GM18520 (cell line): ENCODE measurements at regions not wholly inside any gene's neighbourhood (a gene's known extent, or its start where the extent isn't known, plus 50 kb on each side); places are given as distances from the start of the nearest gene placed in this dataset.
"Not testable (repeated sequence)": the region's sequence is repeated elsewhere in the genome, so short reads cannot be mapped to it uniquely, and the experiment has no call there.

Experiments used
- ATAC-seq: cut with Tn5 transposase; IDR thresholded peaks from one replicate; pipeline ENCODE4 v1.9.1; 2021; ENCODE audit not compliant: unreplicated experiment

DNA sequence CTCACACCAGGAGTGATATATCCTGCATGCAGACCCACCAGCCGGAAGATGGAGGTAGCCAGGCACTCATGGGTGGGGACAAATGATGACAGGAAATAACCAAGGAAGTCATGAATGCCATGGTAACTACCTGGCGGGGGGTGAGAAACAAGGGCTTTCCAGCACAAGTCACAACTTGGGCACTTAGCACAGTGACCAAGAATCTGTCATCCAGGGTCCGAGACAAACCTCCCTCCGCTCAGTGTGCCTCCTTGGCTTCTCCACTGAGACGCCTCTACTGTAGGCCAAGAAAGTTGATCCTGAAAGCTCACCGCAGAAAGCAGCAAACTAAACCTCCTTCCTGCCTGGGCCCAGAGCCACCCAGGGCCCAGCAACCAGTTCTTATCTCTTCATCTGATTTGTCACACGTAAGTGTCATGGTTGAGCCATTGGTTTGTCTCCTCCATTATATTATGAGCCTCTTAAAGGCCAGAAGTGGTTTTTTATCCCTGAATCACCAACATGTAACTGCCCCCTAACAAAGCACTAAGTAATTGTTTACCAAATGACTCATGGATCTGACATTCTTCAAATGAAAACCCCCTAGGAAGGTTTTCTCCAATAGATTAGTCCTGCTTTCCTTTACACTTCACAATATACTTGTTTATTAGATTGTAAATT, 84.3 kb upstream of the TAB2 start:
- no peak for ATAC-seq

DNA sequence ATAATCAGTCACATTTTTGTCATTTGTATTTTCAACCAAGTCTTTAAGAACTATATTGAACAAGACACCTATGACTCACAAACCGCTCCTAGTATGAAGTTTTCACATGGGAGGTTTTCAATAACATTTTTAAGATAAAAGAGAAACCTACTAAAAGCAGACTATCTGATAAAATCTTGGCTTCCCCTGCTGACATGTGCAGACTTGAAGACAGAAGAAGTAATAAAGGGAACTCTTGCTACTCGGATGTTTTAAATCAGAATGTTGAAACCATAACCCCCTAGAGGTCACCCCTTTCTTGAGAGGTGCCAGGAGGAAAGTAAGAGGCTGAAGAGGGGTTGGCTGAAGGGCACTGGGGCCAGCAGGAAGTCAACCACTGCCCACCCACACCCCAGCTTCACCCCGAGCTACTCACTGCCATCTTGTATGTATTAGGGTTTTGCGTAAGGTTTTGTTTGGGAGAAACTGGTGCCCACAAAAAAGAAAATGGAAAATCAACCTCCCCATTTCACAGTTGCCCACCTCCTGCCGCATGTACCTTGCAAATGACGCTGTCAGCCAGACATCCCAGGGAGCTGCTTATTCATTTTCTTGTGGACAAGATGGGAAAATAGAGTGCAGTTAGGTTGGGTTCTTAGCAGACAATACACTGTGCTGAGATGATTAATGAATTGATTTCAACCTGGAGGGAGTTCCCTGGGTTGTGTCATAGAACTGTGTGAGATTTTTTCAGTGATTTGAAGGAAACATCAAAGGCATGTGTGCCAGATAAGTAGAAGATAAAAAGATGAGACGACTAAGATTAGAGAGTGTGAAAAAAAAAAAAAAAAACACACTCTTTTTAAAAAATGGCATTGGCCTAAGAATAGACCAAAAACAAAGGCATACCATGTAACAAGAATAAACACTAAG, 83.2 kb upstream of the TAB2 start:
- ATAC-seq: no peak

DNA sequence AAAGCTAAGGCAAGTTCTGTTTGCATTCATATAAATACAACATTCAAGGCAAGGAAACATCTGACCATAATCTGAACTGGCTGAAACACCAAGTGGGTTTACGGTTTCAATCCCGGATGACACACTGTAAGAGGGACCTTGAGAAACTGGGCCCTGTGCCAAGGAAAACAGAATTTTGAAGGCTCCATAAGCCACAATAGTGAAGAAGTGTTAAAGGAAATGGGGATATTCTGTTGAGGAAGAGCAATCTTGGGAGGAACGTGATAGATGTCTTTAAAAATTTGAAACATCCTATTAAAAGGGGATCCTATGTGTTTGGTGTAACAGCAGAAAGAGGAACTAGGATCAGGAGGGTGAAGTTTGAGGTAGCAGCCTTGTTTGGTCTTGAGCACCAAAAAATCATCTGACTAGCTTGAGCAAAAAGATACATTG, 82.4 kb upstream of the TAB2 start:
- peak; percentile 64 for ATAC-seq

GRCh38 chr6:149236589-149236988, 80.9 kb upstream of the TAB2 start:
- ATAC-seq: no peak

DNA sequence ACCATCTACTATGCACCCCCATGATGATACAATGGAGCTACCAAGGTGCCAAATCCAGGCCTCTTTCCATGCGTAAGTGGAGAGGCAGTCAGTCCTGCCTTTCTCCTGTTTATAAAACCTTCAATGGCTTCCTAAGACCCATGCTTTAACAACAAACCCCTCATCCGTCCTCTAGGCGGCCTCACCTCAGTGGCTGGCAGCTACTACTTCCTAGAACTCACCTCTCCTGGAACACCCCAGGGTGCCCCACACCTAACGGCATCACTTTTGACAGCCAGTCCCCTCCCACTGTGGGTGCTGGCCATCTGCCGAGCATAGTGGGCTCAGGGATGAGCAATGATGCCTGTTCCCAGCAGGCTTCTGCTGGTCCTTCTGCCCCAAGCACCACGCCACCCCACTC, 80.0 kb upstream of the TAB2 start:
- ATAC-seq: no peak

DNA sequence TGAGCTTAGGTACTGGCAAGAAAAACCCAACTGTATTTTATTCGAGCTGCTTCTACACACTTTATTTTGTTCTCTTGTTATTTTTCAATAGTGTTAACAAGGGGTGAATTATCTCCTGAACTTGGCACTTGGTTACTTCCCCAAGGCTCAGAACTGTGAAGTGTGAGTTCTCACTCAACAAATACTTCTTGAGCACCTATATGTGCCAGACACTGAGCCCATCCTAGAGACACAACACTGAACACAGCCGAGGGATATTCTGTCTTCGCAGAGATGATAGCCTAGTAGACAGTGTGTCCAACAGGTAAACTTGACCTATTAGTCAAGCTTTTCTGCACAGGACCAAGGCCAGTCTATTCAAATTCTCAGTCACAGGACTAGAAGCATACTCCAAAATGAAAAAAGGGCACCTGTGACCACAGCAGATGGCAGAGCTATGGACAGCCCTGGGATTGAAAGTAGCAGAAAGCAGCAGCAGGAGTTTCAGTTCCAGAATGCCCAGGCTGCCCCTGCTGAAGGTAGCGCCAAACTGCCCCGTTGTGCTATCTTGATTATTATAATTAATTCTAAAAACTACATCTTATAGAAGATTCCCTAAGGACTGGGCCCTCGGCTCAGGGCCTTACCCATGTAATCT, 77.8 kb upstream of the TAB2 start:
- ATAC-seq: no peak

GRCh38 chr6:149242883-149243282, 74.6 kb upstream of the TAB2 start:
- no peak for ATAC-seq

DNA sequence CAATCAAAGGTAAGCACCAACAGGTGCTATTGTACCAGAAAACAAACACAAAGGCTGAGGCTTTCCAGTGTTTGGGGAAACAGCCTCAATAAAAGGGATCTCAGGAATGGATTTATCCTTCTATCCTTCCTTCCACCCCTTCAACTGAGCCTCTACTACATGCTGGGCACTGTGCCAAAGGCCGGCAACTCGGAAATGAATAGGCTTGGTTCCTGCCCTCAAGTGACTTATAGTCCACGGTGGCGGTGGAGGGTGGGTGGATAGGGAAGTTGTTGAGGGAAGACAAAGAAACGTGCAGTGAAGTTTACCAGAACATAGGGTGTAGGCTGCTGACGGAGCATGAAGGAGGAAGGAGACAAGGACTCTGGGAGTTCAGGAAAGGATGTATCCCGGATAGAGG, 73.4 kb upstream of the TAB2 start:
- no peak for ATAC-seq

DNA sequence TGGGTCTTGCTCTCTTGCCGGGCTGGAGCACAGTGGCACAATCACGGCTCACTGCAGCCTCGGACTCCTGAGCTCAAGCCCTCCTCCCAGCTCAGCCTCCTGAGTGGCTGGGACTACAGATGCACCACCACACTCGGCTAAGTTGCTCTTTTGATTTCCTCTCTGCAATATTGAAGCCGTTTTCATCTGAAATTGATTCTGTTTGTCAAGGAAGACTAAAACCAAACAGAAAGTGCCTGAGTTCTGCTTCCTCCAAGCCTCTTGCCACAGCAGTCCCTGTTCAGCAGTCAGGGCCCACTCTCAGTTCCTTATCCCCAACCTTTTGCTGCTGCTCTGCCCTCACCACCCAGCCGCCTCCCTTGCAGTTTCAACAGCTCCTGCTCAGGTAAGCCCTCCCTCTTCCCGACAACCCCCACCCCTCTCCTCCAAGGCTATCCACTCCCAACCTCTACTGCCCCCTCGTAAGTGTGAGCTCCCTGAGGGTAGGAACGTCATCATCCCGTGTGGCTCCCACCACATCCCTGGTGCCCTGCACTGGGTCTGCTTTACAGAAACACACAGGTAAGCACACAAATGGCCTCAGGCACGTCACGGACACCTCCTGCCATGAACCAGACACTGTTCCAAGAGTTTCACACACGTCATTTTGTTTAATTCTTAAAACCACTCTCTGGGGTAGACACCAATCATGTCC, 70.7 kb upstream of the TAB2 start:
- ATAC-seq: peak; percentile 67

GRCh38 chr6:149247385-149247763, 70.1 kb upstream of the TAB2 start:
- ATAC-seq: no peak

DNA sequence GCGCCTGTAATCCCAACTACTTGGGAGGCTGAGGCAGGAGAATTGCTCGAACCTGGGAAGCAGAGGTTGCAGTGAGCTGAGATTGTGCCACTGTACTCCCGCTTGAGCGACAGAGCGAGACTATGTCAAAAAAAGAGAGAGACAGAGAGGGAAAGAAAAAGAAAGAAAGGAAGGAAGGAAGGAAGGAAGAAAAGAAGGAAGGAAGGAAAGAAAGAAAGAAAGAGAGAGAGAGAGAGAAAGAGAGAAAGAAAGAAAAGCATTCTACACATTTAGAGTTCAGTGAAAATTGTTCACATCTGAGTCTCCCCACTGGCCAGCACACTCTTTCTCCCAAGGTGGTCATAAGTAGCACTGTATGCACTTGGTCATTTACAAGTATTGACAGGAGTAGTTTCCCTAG, 69.2 kb upstream of the TAB2 start:
- ATAC-seq: not testable (repeated sequence)

GRCh38 chr6:149248693-149249369, 68.7 kb upstream of the TAB2 start:
- ATAC-seq: no peak

DNA sequence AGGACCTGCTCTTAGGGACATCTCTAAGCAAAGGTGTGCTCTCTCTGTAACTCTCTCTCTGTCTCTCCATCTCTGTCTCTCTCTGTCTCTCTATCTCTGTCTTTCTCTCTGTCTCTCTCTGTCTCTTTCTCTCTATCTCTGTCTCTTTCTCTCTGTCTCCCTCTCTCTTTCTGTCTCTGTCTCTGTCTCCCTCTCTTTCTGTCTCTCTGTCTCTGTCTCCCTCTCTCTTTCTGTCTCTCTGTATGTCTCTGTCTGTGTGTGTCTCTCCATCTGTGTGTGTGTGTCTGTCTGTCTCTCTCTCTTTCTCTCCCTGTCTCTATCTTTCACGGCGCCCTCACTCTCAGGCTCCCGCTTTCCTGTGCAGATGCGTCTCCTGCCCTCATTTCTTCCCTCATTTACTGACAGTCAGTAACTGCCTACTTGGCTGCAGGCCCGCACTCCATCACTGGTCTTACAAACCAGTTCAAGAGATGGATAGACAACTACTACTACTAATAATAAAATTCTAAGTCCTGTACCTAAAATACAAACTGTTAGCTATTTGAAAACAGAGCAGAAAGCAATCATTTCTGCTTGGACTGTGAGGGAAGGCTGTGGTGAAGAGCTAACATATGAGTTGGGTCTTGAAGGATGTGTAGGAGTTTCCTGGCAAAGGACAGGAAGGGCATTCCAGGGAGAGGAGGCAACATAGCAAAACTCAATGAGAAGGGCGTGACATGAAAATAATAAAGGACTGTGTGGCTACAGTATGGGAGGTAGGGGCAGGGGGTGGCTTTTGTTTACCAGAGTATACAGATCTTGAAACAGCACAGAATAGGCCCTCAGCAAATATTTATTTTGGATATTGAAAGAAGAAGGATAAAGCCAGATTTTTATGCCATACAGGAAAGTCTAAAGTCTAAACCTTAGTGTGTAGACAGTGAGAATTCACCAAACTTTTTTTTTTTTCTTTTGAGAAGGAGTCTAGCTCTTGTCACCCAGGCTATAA, 67.8 kb upstream of the TAB2 start:
- no peak for ATAC-seq

DNA sequence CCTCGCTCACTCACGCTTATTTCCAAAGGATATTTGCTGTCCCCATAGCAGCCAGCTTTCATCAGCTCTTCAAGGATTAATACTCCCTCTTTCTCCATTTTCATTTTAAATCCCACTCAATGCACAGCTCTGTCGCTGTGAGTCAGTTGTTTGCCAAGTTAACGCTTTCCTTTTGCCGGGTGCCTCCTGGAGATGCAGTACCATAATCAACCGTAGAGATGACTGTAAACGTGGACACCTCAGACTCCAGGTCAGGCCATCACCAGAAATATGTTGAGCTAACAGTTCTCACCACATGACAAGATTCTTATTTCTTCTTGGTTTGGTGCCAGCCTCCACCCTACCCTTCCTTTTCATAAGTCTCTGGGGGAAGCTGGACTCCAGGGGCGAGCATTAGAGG, 66.6 kb upstream of the TAB2 start:
- ATAC-seq: no peak

- no peak for ATAC-seq
Observed at GRCh38 chr6:149252622-149253021, 64.9 kb upstream of the TAB2 start.

GRCh38 chr6:149254253-149254652, 63.3 kb upstream of the TAB2 start:
- no peak for ATAC-seq

DNA sequence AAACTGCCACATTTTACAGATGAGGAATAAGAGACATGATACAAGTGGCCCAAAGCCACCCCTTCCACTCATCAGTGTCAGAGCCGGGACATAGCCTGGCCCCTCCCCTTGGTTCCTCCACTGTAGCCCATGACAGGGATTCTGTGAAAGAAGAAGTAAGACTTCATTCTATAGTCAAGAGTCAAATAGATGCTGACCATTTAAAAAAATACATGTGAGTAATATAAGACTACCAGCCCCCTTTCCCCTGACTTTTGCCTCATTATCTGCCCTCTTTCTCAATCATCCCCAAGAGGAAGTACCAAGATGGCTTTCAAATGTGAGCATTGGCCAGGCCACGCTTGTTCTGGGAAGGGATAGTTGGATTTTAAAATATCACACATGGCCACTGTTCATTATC, 57.8 kb upstream of the TAB2 start:
- no peak for ATAC-seq

GRCh38 chr6:149260214-149260874, 57.2 kb upstream of the TAB2 start:
- no peak for ATAC-seq

- ATAC-seq: no peak
Observed at GRCh38 chr6:149261364-149262040, 56.0 kb upstream of the TAB2 start.
